NCI-H69 (cell line): ENCODE measurements at regions not wholly inside any gene's neighbourhood (a gene's known extent, or its start where the extent isn't known, plus 50 kb on each side); places are given as distances from the start of the nearest gene placed in this dataset.
A peak's percentile ranks its signal among the peaks of the same experiment; 100 is the strongest.

Experiments used
- DNase-seq: peaks from one replicate; lab custom pipeline; 2025; lab: John Stamatoyannopoulos, UW

GRCh38 chr2:236718207-236718992, 148.8 kb downstream of the ACKR3 start:
- DNase-seq: peak; percentile 14

DNA sequence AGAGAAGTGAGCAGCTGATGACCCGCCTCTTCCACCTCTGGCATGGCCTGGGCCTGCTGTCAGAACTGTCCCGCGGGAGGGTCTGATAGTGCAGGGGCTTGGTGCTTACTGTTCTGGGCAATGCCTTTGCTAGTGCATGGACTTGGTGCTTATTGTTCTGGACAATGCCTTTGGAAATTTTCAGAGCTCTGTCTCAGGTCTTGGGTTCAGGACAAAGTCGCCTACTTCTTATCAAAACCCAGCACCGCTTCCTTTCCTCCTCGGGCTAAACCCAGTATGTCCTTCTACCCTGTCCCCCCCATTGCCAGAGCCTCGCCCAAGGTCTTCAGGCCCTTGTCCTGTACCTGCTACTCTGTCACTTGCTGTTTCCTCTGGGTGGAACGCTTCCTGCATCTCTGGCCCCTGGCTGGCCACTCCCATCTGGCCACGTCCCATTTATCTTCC, 149.6 kb downstream of the ACKR3 start:
- DNase-seq: no peak

DNA sequence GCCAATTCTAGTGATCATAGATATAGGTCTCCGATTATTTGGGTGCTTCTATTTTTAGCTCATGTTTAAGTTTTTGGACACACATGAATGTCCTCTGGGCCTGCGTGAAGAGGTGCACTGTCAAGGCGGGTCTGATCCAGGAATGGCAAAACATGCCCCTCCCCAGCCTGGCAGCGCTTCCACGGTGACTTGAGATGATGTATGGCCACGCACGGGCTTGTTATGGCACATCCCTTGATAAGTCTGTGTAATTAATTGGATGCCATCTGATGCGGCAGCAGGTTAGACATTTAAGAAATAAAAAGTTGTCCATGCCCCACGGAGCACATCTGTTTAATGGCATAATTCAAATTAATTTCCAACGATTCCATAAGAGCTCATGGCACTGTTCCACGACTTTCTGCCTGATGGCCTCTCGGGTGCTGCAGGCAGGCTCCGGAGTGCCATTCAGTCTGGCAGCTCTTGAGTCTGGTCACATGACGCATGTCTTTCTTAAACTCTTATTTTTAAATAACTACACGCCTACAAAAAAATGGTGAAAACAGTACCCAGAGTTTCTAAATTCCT, 151.4 kb downstream of the ACKR3 start:
- peak; percentile 89 for DNase-seq

GRCh38 chr2:236724200-236724599, 154.6 kb downstream of the ACKR3 start:
- no peak for DNase-seq

GRCh38 chr2:236726701-236727450, 157.3 kb downstream of the ACKR3 start:
- no peak for DNase-seq

GRCh38 chr2:236728916-236729670, 159.5 kb downstream of the ACKR3 start:
- DNase-seq: no peak

DNA sequence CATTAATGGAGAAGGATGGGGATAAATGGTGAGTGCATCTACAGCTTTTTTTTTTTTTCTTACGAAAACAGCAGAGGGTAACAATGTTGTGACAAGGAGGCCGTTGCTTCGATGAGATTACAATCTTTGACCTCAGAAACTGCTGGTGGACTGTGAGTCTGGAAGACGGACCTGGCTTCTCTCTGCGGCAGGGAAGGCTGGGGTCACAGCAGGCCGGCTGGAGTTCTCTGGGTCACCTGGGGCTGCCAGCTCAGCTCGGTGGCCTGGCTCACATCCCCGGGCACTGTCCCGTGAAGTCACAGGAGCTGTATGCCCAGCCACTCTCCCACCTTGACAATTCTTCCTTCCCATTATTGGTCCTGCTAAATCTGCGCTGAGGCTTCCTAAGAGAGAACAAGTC, 160.8 kb downstream of the ACKR3 start:
- no peak for DNase-seq

- peak; percentile 18 for DNase-seq
Observed at GRCh38 chr2:236731767-236732580, 162.3 kb downstream of the ACKR3 start.

- DNase-seq: no peak
Observed at GRCh38 chr2:236733156-236733555, 163.5 kb downstream of the ACKR3 start.

DNA sequence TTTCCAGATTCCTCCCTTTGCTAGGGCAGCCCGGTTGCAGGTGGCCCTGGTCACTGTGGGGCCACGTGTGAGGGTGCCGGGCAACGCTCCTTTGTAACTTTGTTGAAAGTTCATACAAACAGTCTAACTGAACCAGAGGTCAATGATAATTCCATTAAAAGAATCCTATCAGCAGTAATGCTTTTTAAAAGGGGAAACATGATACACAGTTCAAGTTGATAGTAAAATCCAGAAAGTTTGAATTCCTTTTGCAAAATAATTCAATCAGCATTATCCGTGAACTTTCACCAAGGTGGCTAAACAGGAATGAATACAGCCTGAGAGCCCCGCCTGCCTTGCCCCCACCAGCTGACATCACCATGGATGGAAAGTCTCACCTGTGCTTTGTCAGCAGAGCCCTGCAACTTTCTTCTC, 166.2 kb downstream of the ACKR3 start:
- DNase-seq: no peak

DNA sequence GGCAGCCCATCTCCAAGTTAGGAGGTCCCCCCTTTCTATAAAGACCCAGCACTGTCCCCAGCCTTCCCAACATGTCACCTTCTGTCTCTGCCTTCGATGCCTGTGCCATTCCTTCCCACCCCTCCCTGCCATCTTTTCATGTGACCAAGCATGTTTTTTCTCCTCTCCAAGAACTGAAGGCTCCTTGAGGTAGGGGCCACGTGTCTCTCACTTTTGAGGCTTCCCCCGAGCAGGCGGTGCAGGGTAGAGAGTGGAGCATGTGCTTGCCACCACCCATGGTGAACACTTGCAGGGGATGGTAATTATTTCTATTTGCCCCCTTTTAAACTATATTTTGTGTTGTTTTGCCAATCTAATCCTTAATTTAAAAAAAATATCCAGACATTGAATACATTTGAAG, 168.4 kb downstream of the ACKR3 start:
- DNase-seq: no peak

DNA sequence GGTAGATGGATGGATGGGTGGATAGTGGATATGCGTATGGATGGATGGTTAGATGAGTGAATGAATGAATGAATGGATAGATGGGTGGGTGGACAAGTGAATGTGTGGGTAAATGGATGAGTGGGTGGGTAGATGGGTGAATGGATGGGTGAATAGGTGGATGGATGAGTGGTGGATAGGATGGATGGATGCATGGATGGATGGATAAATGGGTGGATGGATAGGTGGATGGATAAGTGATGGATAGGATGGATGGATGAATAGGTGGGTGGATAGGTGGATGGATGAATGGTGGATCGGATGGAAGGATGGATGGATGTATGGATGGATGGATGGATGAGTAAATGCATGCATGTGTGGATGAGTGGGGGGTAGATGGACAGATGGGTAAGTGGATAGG, 169.3 kb downstream of the ACKR3 start:
- DNase-seq: no peak

GRCh38 chr2:236739663-236740062, 170.0 kb downstream of the ACKR3 start:
- no peak for DNase-seq

DNA sequence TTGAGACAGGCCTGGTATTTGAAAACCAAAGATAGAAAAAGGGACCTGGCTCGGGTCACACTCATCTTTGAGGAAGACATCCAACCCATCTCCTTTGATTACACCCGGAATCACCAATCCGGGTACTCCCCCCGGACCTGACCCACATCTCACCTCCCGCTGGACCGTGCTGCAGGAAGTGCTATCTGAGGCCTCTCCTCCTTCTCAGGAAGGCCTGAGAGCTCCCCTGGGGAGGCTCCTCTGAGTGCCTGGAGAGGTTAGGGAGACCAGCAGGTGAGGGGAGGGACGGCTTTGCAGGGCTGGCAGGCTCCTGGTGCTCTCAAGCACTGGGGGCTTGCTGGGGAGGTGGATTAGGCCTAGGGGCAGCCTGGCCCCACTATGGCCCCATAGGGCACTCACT, 170.9 kb downstream of the ACKR3 start:
- no peak for DNase-seq

DNA sequence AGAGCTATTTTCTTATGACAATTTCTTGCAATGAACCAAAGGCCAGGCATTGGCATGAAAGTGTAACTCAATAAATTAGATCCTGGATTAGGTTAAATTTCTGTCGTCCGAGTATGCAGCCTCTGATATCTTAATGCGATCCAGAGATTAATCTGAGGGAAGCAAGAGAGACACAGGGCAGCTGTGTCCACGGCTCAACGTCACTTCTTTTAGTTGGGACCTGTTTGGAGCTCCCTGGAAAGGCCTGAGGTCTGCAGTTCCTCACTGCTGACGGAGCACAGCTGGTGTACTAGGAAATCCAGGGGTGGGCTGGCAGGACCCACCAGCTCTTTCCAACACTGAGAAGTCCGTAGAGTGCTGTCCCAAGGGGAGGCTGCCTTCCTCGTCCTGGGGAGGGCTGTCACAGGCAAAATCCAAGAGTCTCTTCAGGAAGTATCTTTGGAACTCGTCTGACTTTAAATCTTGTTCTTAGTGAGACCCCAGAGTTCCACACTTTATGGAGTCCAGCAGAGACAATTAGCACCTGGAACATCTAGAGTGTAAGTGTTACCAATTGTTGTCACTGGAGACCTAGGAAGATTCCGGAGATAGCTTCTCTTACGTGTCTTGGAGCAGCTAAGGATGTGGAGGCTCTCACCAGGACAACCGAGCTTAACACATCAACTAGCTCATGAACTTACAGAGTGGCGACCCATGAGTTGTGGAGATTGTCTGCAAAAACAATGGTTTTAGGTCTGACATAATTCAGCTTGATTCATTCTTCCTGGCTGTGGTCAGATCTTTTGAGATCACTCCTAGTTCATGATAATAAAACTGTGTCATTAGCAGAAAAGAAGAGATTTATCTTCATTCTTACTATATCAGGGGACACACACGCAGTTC, 173.7 kb downstream of the ACKR3 start:
- no peak for DNase-seq

GRCh38 chr2:236743921-236744280, 174.3 kb downstream of the ACKR3 start:
- DNase-seq: no peak

DNA sequence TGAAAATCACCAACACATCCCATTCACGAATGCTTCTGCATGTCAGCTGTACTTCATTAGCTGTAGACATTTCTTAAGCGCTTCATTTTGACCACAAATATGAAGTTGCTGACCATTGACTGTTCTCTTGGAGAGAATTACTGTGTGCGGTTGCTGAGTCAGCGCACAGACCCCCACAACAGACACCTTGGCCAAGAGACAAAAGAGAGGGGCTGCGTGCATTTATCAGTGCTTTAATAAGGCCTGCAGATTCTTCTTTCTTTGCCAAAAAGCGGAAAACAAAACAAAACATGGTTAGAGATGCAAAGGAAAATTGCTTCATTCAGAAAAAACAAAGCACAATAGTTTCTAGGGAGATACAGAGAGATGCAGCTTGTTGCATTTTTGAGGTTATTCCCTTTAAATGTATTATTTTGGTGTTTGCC, 174.7 kb downstream of the ACKR3 start:
- no peak for DNase-seq

- DNase-seq: no peak
Observed at GRCh38 chr2:236744716-236745115, 175.1 kb downstream of the ACKR3 start.

GRCh38 chr2:236745420-236746210, 176.0 kb downstream of the ACKR3 start:
- DNase-seq: peak; percentile 56

- no peak for DNase-seq
Observed at GRCh38 chr2:236746833-236747232, 177.2 kb downstream of the ACKR3 start.
